ENCODE measurements at regions not wholly inside any gene's neighbourhood (a gene's known extent, or its start where the extent isn't known, plus 50 kb on each side); places are given as distances from the start of the nearest gene placed in this dataset.

DNA sequence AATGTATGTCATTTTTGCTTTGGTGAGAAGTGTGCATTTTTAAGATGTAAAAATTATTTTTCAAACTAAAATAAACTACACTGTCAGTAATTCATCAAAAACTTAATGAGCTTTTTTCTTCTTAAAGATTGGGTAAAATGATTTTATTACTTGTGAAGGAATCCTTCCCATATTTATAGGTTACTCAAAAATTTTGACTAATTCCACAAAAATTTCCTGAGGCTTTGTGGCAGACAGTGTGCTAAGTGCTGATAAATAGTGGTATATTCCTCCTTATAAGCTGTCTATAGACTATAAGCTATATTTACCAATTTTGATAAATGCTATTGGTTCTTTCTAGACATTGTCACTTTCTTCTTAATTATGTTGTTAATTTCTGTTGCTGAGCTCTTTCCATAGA, 284.5 kb upstream of the SEMA6D start:
- Histone ChIP-seq H3K9me3 (ENCODE audit: control insufficient read depth in 4 of 4, low read length in 3 of 4) (no peaks in the 10 kb centered on the region), H3K9ac (ENCODE audit: low read depth in 1 of 2, low read length in 2 of 2) (no peak overlapping the region)
- no peak for DNase-seq (ENCODE audit: low spot score)

DNA sequence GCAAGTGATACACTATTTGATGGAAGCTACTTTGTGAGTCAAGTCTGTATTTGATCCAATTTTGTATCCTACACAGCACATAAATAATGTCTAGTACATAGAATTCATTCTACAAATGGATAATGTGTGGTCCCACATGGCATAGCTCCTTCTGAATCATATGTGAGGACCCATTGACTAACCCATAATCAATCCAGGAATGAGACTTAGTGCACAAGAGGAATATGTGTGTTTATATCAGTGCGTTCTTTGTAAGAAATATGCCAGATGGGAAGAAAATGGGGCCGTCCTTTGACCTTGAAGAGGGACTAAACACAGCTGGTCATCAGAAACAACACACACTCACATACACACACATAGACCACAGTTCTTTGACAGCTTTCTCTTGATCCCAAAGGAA, 282.7 kb upstream of the SEMA6D start:
- H3K36me3 ChIP-seq (ENCODE audit: control insufficient read depth in 4 of 4, insufficient read depth in 3 of 4, low read depth in 1 of 4, low read length in 3 of 4): no peaks in the 10 kb centered on the region
- H3K4me3 ChIP-seq (ENCODE audit: low read depth in 1 of 3, low read length in 3 of 3): no peak overlapping the region
- TF ChIP-seq, protein P1, sequence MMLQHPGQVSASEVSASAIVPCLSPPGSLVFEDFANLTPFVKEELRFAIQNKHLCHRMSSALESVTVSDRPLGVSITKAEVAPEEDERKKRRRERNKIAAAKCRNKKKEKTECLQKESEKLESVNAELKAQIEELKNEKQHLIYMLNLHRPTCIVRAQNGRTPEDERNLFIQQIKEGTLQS (IDR thresholded peaks at IDR 0.05): no peak
- no peak for TF ChIP-seq SP1 (IDR thresholded peaks at IDR 0.05)
- TF ChIP-seq RAD21 (IDR thresholded peaks at IDR 0.05): no peak
- TF ChIP-seq GABPA (IDR thresholded peaks at IDR 0.05 in 1 of 2, conservative IDR thresholded peaks at IDR 0.05 in 1 of 2): no peak
- TF ChIP-seq, protein P2, sequence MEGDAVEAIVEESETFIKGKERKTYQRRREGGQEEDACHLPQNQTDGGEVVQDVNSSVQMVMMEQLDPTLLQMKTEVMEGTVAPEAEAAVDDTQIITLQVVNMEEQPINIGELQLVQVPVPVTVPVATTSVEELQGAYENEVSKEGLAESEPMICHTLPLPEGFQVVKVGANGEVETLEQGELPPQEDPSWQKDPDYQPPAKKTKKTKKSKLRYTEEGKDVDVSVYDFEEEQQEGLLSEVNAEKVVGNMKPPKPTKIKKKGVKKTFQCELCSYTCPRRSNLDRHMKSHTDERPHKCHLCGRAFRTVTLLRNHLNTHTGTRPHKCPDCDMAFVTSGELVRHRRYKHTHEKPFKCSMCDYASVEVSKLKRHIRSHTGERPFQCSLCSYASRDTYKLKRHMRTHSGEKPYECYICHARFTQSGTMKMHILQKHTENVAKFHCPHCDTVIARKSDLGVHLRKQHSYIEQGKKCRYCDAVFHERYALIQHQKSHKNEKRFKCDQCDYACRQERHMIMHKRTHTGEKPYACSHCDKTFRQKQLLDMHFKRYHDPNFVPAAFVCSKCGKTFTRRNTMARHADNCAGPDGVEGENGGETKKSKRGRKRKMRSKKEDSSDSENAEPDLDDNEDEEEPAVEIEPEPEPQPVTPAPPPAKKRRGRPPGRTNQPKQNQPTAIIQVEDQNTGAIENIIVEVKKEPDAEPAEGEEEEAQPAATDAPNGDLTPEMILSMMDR (IDR thresholded peaks at IDR 0.05; ENCODE audit: low read depth, low read length, missing input control): no peak
- TF ChIP-seq JUND (IDR thresholded peaks at IDR 0.05): no peak
- TF ChIP-seq NR2F2 (IDR thresholded peaks at IDR 0.05): no peak
- no peak for TF ChIP-seq FOXA2 (IDR thresholded peaks at IDR 0.05)
- no peak for TF ChIP-seq HNF4G (IDR thresholded peaks at IDR 0.05)
- TF ChIP-seq HNF4A (conservative IDR thresholded peaks at IDR 0.05): no peak
- no peak for TF ChIP-seq RXRA (IDR thresholded peaks at IDR 0.05)
- TF ChIP-seq, protein P3, sequence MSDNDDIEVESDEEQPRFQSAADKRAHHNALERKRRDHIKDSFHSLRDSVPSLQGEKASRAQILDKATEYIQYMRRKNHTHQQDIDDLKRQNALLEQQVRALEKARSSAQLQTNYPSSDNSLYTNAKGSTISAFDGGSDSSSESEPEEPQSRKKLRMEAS (IDR thresholded peaks at IDR 0.05): no peak
- no peaks in the 10 kb centered on the region for H3K4me1 ChIP-seq (ENCODE audit: control insufficient read depth in 4 of 4, insufficient read depth in 4 of 4, low read length in 3 of 4)
- peaks cover 0 to 3% (median 0%) of the 10 kb centered on the region in 4 donors for H3K27me3 ChIP-seq (ENCODE audit: control insufficient read depth in 4 of 4, insufficient read depth in 4 of 4, low read length in 3 of 4)
- DNase-seq (ENCODE audit: low spot score): no peak
- no peak overlapping the region for H3K9ac ChIP-seq (ENCODE audit: low read depth in 1 of 2, low read length in 2 of 2)
- 82% methylated on average over 2 of the region's 2 CpGs for WGBS
- H3K27ac ChIP-seq (ENCODE audit: low read depth in 1 of 2, low read length in 2 of 2): no peak overlapping the region
- H3K9me3 ChIP-seq (ENCODE audit: control insufficient read depth in 4 of 4, low read length in 3 of 4): no peaks in the 10 kb centered on the region

More for the DNA sequence above, 284.5 kb upstream of the SEMA6D start:
- no peaks in the 10 kb centered on the region for H3K36me3 ChIP-seq (ENCODE audit: control insufficient read depth in 4 of 4, insufficient read depth in 3 of 4, low read depth in 1 of 4, low read length in 3 of 4)
- no peak overlapping the region for H3K4me3 ChIP-seq (ENCODE audit: low read depth in 1 of 3, low read length in 3 of 3)
- no peak overlapping the region for H3K27ac ChIP-seq (ENCODE audit: low read depth in 1 of 2, low read length in 2 of 2)
- no peak for TF ChIP-seq HNF4G (IDR thresholded peaks at IDR 0.05)
- H3K27me3 ChIP-seq (ENCODE audit: control insufficient read depth in 4 of 4, insufficient read depth in 4 of 4, low read length in 3 of 4): peaks cover 0 to 3% (median 0%) of the 10 kb centered on the region in 4 donors
- no peaks in the 10 kb centered on the region for H3K4me1 ChIP-seq (ENCODE audit: control insufficient read depth in 4 of 4, insufficient read depth in 4 of 4, low read length in 3 of 4)

DNA sequence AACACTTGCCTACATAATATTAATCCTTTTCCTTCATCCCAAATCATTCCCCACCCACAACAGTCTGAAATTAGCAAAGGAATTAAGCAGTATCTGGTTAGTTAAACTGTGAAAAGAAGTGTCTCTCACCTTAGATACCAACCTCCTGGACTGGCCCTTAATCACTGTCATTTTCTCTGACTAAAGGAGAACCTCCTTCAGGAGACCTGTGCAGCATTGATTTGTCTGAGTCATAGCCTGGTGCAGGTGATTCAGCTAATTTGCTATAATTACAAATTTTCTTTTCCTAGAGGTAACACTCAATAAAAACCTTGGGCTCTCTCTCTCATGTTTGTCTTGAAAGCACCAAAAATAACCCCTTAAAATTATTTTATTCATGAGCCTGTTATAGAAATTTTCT, 279.8 kb upstream of the SEMA6D start:
- TF ChIP-seq, protein P4, sequence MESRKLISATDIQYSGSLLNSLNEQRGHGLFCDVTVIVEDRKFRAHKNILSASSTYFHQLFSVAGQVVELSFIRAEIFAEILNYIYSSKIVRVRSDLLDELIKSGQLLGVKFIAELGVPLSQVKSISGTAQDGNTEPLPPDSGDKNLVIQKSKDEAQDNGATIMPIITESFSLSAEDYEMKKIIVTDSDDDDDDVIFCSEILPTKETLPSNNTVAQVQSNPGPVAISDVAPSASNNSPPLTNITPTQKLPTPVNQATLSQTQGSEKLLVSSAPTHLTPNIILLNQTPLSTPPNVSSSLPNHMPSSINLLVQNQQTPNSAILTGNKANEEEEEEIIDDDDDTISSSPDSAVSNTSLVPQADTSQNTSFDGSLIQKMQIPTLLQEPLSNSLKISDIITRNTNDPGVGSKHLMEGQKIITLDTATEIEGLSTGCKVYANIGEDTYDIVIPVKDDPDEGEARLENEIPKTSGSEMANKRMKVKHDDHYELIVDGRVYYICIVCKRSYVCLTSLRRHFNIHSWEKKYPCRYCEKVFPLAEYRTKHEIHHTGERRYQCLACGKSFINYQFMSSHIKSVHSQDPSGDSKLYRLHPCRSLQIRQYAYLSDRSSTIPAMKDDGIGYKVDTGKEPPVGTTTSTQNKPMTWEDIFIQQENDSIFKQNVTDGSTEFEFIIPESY (IDR thresholded peaks at IDR 0.05): no peak
- no peak for TF ChIP-seq RAD21 (IDR thresholded peaks at IDR 0.05)
- no peak for TF ChIP-seq RXRA (IDR thresholded peaks at IDR 0.05)
- no peak for TF ChIP-seq JUND (IDR thresholded peaks at IDR 0.05)
- TF ChIP-seq, protein P3 (IDR thresholded peaks at IDR 0.05): no peak
- TF ChIP-seq EGR1 (IDR thresholded peaks at IDR 0.05; ENCODE audit: low read depth in 2 of 2): no peak
- Histone ChIP-seq H3K27ac (ENCODE audit: low read depth in 1 of 2, low read length in 2 of 2) (no peak overlapping the region), H3K27me3 (ENCODE audit: control insufficient read depth in 4 of 4, insufficient read depth in 4 of 4, low read length in 3 of 4) (peaks cover 0 to 3% (median 0%) of the 10 kb centered on the region in 4 donors), H3K4me3 (ENCODE audit: low read depth in 1 of 3, low read length in 3 of 3) (no peak overlapping the region), H3K9me3 (ENCODE audit: control insufficient read depth in 4 of 4, low read length in 3 of 4) (no peaks in the 10 kb centered on the region), H3K9ac (ENCODE audit: low read depth in 1 of 2, low read length in 2 of 2) (no peak overlapping the region), H3K36me3 (ENCODE audit: control insufficient read depth in 4 of 4, insufficient read depth in 3 of 4, low read depth in 1 of 4, low read length in 3 of 4) (no peaks in the 10 kb centered on the region), H3K4me1 (ENCODE audit: control insufficient read depth in 4 of 4, insufficient read depth in 4 of 4, low read length in 3 of 4) (no peaks in the 10 kb centered on the region)
- DNase-seq (ENCODE audit: low spot score): no peak
